ENCODE measurements at regions not wholly inside any gene's neighbourhood (a gene's known extent, or its start where the extent isn't known, plus 50 kb on each side); places are given as distances from the start of the nearest gene placed in this dataset.

GRCh38 chr10:117476281-117476680 is 66.3 kb upstream of the EMX2 start:
- no peaks in the 10 kb centered on the region for H3K9me2 ChIP-seq (ENCODE audit: insufficient read depth)
- no peak overlapping the region for H3K4me3 Mint-ChIP-seq
- no peaks in the 10 kb centered on the region for H3K36me3 ChIP-seq (ENCODE audit: insufficient read depth)
- ATAC-seq (no peak), DNase-seq (ENCODE audit: low spot score) (no peak)
- H3K4me1 ChIP-seq (ENCODE audit: insufficient read depth) = no peaks in the 10 kb centered on the region
- H3K27ac ChIP-seq (ENCODE audit: low read depth) = no peak overlapping the region
- H3K9me3 Mint-ChIP-seq = no peaks in the 10 kb centered on the region; the same call in 1 of the 3 replicates
- no peaks in the 10 kb centered on the region for H3K4me1 Mint-ChIP-seq
- H3K27me3 ChIP-seq (ENCODE audit: insufficient read depth) = no peaks in the 10 kb centered on the region
- no peak overlapping the region for H3K27ac Mint-ChIP-seq
- no peaks in the 10 kb centered on the region for H3F3A ChIP-seq (replicated peaks; ENCODE audit: low read depth)
- no peaks in the 10 kb centered on the region for H4K20me1 ChIP-seq (replicated peaks; ENCODE audit: insufficient read depth)
- no peaks in the 10 kb centered on the region for H3K79me2 ChIP-seq (replicated peaks; ENCODE audit: insufficient read depth)
- H3K4me2 ChIP-seq = no peak overlapping the region
- H3K4me3 ChIP-seq = no peak overlapping the region
- peaks cover 11% of the 10 kb centered on the region for H3K27me3 Mint-ChIP-seq (ENCODE audit: insufficient read depth, low read depth, poor library complexity)
- no peaks in the 10 kb centered on the region for H3K36me3 Mint-ChIP-seq (ENCODE audit: low read depth)
- H2AFZ ChIP-seq = no peak overlapping the region
- TF ChIP-seq REST (IDR thresholded peaks at IDR 0.05; ENCODE audit: unreplicated experiment) (no peak), NANOG (IDR thresholded peaks at IDR 0.05; ENCODE audit: borderline replicate concordance) (no peak), ZNF462 (CRISPR knock-in tag; IDR thresholded peaks at IDR 0.05) (no peak), EZH2 (IDR thresholded peaks at IDR 0.05; ENCODE audit: low read depth, unreplicated experiment) (no peak), JUNB (IDR thresholded peaks at IDR 0.05; ENCODE audit: unreplicated experiment) (no peak), STAT1 (IDR thresholded peaks at IDR 0.05; ENCODE audit: unreplicated experiment) (no peak), POLR2AphosphoS5 (IDR thresholded peaks at IDR 0.05; ENCODE audit: low read depth) (no peak), CREB1 (CRISPR knock-in tag; IDR thresholded peaks at IDR 0.05; ENCODE audit: low read depth) (no peak), EZH2phosphoT487 (IDR thresholded peaks at IDR 0.05; ENCODE audit: unreplicated experiment) (no peak), ZNF331 (CRISPR knock-in tag; IDR thresholded peaks at IDR 0.05; ENCODE audit: low read depth) (no peak), ETS1 (IDR thresholded peaks at IDR 0.05) (no peak), ZNF114 (CRISPR knock-in tag; IDR thresholded peaks at IDR 0.05) (no peak)
- TF ChIP-seq, protein P1, sequence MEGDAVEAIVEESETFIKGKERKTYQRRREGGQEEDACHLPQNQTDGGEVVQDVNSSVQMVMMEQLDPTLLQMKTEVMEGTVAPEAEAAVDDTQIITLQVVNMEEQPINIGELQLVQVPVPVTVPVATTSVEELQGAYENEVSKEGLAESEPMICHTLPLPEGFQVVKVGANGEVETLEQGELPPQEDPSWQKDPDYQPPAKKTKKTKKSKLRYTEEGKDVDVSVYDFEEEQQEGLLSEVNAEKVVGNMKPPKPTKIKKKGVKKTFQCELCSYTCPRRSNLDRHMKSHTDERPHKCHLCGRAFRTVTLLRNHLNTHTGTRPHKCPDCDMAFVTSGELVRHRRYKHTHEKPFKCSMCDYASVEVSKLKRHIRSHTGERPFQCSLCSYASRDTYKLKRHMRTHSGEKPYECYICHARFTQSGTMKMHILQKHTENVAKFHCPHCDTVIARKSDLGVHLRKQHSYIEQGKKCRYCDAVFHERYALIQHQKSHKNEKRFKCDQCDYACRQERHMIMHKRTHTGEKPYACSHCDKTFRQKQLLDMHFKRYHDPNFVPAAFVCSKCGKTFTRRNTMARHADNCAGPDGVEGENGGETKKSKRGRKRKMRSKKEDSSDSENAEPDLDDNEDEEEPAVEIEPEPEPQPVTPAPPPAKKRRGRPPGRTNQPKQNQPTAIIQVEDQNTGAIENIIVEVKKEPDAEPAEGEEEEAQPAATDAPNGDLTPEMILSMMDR (conservative IDR thresholded peaks at IDR 0.05; ENCODE audit: low read depth in 2 of 2) = no peak
